OCI-LY7 (cell line): ENCODE measurements at regions not wholly inside any gene's neighbourhood (a gene's known extent, or its start where the extent isn't known, plus 50 kb on each side); places are given as distances from the start of the nearest gene placed in this dataset.

Experiments
- CTCF ChIP-seq: fragments of 200-600 bp; sonication (generic); conservative IDR thresholded peaks from 2 replicates; pipeline ENCODE4 v1.5.1; 2014; ENCODE audit warnings: mild to moderate bottlenecking, antibody characterized with exemption, low read length, moderate library complexity, mixed read lengths
- EZH2phosphoT487 ChIP-seq: fragments of 200-600 bp; sonication (generic); IDR thresholded peaks from 2 replicates; pipeline ENCODE4 v1.6.1; 2018; ENCODE audit warnings: low read depth, borderline replicate concordance, mild to moderate bottlenecking, mixed run types, antibody characterized with exemption, low read length, moderate library complexity, mixed read lengths

- TF ChIP-seq EZH2phosphoT487, result no peak
- TF ChIP-seq CTCF, result no peak
These were observed 95.7 kb downstream of the ACAA2 start for GRCh38 chr18:49717617-49718016.
